HG03469 (cell line): ENCODE measurements at regions not wholly inside any gene's neighbourhood (a gene's known extent, or its start where the extent isn't known, plus 50 kb on each side); places are given as distances from the start of the nearest gene placed in this dataset.
"Not testable (repeated sequence)": the region's sequence is repeated elsewhere in the genome, so short reads cannot be mapped to it uniquely, and the experiment has no call there.

Source experiments
- ATAC-seq: cut with Tn5 transposase; IDR thresholded peaks from one replicate; pipeline ENCODE4 v1.9.1; 2021; ENCODE audit warnings: mild to moderate bottlenecking, moderate library complexity, moderate number of reproducible peaks; ENCODE audit not compliant: unreplicated experiment

- no peak for ATAC-seq
These were observed 760.2 kb downstream of the STIM2 start for GRCh38 chr4:27620886-27621285.

GRCh38 chr4:27624749-27625148 is 764.1 kb downstream of the STIM2 start:
- ATAC-seq: no peak

DNA sequence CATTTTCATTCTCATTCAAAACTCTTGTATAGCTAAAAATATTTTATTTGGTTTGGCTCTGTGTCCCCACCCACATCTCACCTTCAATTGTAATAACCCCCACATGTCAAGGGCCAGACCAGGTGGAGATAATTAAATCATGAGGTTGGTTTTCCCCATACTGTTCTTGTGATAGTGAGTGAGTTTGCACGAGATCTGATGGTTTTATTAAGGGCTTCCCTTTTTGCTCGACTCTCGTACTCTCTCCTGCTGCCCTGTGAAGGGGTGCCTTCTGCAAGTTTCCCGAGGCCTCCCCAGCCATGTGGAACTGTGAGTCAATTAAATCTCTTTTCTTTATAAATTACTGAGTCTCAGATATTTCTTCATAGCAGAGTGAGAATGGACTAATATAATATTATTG is 768.0 kb downstream of the STIM2 start:
- no peak for ATAC-seq

DNA sequence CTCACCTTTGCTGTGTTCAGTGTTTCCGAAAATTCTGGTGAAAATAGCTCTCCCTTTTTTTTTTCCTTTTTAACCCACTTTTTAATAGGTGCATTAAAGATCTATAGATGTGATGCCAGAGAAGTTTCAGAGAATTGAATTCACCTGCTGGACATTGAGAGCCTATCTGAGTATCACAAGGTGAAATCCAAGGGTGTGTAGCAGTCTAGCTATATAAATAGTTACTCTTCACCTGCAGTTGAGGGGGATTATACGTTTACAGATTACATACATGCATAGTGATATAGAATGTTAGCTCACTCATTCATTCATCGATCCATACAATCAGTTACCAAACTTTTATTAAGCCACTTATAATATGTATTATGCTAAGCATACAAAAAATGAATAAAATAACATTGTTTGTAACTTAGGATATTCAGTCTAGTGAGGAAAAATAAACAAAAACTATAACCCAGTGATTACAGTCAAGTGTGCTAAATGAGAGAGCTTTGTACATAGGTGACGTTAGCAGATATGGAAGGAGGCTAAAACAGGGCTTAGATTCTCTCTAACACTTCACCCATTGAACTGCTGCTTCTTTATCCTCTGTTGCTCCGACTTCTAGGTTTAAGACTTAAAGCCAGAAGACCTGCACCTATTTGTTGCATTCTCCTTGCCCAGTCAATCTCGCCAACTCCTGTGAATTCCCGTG is 769.0 kb downstream of the STIM2 start:
- ATAC-seq: no peak

- ATAC-seq: no peak
These were observed 775.6 kb downstream of the STIM2 start for GRCh38 chr4:27635936-27636913.

GRCh38 chr4:27638163-27638915 is 777.7 kb downstream of the STIM2 start:
- ATAC-seq: no peak

DNA sequence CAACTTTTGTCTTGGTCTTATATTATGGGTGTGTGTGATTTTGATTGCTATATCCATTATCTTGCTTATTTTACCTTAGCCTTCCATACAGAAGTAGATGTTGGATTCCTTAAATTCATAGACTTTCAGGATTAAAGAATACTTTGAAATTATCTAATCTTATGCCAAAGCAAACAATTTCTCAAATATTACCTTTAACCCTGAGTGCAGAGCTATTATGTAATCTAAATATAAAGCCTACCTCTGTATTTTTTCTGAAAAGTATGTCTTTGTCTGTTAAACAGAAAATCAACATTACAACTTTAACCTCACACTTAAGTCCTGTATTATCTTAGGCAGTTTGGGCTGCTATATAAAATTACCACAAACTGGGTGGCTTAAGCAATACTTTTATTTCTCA is 782.5 kb downstream of the STIM2 start:
- ATAC-seq: no peak

- no peak for ATAC-seq
These were observed 787.8 kb downstream of the STIM2 start for GRCh38 chr4:27648416-27648815.

GRCh38 chr4:27662426-27662825 is 801.8 kb downstream of the STIM2 start:
- no peak for ATAC-seq

- ATAC-seq: no peak
These were observed 806.3 kb downstream of the STIM2 start for GRCh38 chr4:27666943-27667342.

DNA sequence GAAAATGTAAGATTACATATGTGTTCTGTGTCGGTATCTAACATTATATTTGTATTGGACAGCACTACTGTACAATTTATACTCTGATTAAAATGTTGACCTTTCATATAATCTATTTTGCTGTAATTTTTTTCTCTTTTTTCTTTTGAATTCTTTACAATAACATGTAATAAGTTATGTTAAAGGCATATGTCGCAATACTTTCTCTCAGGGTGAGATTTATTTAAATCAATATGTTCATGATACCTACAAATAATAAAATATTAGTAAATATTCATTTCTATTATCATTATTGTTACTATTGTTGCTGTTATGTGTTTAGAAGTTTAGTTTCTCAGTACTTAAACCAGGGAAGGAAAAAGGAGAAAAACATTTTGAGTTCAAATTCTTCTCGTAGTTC is 807.4 kb downstream of the STIM2 start:
- no peak for ATAC-seq

- no peak for ATAC-seq
These were observed 817.4 kb downstream of the STIM2 start for GRCh38 chr4:27678027-27678426.

GRCh38 chr4:27684610-27685011 is 824.0 kb downstream of the STIM2 start:
- ATAC-seq: no peak

DNA sequence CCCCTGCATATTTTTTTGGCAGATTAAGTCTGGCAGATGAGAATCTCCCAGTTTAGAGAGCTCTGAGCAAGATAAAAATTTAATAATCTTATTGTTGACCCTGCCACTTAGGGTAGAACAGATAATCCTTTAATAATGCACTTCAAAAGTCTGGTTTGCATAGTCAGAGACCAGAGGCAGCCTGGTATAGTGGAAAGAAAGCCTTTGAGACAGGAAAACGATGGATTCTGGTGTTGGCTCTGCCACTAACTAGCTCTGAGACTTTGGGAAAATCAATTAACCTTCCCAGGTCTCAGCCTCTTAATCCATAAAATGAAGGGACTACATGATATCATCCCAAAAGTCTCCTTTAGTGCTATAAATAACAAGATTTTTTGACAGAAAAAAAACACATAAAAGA is 824.5 kb downstream of the STIM2 start:
- no peak for ATAC-seq

DNA sequence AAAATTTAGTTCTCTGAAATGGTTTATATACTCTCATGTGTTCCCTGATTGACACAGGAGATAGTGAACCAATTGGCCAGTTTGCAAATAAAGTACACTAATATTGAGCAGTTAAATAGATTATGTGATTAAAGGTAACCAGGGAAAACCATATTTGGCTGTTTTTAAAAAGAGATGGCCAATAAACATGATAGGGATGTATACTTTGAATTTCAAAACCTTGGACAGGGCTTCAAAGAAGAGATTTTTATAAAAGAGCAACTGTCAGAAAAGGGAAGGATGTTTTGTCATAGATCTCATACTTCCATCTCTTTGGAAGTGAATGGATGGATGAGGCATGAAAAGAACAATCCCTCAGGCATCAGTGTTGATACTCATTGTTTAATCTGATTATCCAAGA is 825.3 kb downstream of the STIM2 start:
- ATAC-seq: no peak

DNA sequence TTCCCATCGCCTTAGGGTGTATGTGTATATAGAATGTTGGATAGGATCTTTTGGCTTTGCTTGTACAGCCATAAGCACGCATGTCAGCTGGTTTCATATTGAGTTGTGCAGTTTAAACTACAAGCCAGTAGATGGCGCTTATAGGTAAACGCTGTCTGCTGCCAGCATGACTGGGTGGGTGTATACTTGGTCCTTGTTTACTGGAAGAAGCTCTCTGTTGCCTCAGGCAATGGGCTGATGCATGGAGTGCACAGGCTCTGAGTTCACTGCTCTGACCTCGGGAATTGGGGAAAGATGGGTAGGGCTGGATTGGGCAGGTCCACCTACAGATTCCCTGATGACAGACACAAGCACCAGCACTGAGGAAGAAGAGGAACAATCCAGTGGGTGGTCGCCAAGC is 831.5 kb downstream of the STIM2 start:
- peak; percentile 87 for ATAC-seq

GRCh38 chr4:27692868-27693634 is 832.4 kb downstream of the STIM2 start:
- ATAC-seq: no peak

- not testable (repeated sequence) for ATAC-seq
These were observed 835.6 kb downstream of the STIM2 start for GRCh38 chr4:27696257-27696656.

- ATAC-seq: no peak
These were observed 841.0 kb downstream of the STIM2 start for GRCh38 chr4:27701606-27702005.

DNA sequence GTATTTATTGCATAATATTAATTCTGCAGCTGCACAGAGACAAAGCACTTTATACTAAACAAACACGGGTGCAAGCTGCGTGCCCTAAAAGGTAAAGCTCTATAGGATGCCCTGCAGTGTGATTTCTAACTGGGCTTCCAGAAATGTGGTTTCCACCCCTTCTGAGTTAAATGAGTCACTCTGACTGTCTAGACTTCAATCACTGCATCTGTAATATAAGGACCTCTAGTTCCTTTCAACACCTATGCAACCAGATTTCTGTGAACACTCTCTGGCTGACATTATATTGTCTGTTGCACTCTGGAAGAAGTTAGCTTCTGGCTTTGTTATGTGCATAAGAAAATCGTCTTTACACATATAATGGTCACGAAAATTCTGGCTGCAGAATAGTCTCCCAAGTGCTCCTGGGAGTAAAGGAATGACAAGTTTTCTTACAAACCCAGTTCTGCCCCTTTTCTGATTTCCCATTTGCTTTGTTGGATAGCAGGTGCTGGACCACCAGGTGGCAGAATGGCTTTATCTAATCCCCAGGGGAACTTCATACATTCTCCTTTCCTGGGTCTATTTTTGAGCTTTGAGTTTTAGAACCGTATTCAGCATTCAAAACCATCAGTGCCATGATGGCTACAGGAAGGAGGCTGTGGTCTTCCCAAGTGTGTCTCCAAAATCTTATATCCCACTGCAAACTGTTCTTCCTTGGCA is 842.2 kb downstream of the STIM2 start:
- ATAC-seq: no peak
